HG03571 (cell line): ENCODE measurements at regions not wholly inside any gene's neighbourhood (a gene's known extent, or its start where the extent isn't known, plus 50 kb on each side); places are given as distances from the start of the nearest gene placed in this dataset.
"Not testable (repeated sequence)": the region's sequence is repeated elsewhere in the genome, so short reads cannot be mapped to it uniquely, and the experiment has no call there.

Source experiments
- ATAC-seq: cut with Tn5 transposase; IDR thresholded peaks from one replicate; pipeline ENCODE4 v1.9.1; 2021; ENCODE audit not compliant: unreplicated experiment

GRCh38 chr1:195851804-195852203 is 756.4 kb downstream of the KCNT2 start:
- ATAC-seq: no peak

DNA sequence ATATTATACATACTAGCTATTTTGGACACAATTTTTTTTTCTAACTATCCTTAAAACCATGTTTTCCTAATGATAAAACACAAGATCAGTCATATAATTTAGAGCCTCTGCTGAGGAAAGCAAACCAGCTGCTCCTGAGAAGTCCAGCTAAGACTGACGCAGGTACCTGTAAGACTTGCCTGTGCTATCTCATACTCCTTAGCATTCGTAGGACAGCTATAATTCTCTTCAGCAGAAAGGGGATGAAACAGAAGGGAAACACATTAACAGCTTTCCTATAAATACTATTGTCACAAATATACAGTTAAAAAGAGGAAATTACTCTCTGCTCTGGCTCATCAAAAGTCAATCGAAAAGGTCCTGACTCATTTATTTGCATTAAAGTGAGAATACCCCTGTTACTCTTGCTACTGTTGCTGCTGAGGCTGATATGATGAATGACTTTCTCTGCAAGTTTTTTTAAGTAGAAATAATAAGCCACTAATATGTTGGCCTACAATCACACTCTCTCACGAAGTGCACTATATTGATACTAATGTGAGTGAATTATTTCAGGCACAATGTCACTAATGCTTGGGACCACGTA is 757.1 kb downstream of the KCNT2 start:
- ATAC-seq: no peak

- ATAC-seq: no peak
Measured at GRCh38 chr1:195849180-195849579, 759.1 kb downstream of the KCNT2 start.

DNA sequence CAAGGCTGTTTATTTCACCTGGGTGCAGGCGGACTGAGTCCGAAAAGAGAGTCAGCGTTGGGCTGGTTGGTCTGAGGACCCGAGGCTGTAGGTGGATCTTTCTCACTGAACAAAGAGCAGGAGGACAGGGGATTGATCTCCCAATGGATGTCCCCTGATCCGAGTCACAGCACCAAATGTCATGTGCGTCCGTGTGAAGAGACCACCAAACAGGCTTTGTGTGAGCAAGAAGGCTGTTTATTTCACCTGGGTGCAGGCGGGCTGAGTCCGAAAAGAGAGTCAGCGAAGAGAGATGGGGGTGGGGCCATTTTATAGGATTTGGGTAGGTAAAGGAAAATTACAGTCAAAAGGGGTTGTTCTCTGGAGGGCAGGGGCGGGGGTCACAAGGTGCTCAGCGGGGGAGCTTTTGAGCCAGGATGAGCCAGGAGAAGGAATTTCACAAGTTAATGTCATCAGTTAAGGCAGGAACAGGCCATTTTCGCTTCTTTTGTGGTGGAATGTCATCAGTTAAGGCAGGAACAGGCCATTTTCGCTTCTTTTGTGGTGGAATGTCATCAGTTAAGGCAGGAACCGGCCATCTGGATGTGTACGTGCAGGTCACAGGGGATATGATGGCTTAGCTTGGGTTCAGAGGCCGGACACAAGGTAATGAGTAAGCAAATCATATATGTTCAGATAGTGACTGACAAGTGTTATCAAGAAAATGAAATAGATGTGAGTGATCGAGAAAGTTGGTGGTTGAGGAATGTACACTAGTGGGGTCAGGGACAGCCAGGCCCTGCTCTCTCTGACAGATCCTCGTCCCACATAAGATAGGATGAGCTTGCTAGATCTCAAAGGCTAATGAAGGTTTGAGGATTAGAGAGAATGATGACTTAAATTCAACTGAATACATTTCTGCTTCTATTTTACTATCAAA is 760.0 kb downstream of the KCNT2 start:
- not testable (repeated sequence) for ATAC-seq

DNA sequence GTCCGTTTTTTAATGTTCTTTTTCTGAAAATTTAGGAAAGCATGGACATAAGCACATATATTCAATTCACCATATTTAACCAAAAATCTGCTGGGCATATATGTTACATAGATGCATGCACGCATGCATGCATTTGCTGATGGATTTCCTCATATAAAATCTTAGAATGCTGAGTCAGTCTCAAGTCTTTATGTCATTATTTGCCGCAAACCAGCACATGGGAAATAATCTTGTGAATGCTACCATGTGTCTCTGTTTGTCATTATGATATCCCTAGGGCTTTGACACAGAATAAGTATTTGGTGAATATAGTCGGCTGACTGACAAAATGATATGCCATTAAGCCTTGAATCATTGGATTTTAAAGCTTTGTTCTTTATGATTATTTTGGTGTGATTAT is 776.5 kb downstream of the KCNT2 start:
- ATAC-seq: no peak

- no peak for ATAC-seq
Measured at GRCh38 chr1:195828325-195828724, 779.9 kb downstream of the KCNT2 start.

GRCh38 chr1:195820925-195821324 is 787.3 kb downstream of the KCNT2 start:
- ATAC-seq: no peak

DNA sequence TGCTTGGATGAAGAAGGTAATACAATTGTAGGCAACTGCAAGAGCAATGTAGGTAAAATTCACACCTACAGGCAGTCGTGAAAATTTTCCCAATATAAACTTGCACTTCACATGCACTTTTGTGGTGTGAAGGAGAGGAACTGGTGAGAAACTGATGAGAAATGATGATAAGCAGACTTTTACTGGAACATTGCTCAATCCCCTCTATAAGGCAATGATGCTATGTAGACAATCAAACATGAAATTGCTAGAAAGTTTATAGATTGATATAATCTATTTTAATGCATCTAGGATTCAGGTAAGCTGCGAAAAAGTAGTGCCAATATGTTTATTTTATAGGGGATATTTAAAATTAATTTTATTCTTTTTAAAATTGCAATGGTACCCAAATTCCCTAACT is 802.2 kb downstream of the KCNT2 start:
- ATAC-seq: no peak

DNA sequence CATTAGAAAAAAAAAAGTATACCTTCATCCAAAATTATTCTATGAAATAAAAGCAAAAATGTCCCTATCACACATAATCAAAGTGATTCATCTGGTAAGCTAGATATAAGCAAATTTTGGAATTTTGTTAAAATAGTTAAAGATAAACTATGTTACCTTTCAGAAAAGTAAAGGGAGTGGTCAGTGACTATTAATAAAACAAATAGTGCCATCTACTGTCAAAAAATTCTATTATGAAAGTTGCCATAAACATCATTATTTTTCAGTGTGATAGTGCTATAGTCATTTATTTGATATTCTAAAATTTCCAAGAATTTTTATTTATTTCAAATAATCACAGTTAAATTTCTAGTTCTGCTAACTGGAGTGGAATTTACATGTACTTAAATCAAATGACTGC is 803.7 kb downstream of the KCNT2 start:
- no peak for ATAC-seq

- no peak for ATAC-seq
Measured at GRCh38 chr1:195799016-195799415, 809.2 kb downstream of the KCNT2 start.

DNA sequence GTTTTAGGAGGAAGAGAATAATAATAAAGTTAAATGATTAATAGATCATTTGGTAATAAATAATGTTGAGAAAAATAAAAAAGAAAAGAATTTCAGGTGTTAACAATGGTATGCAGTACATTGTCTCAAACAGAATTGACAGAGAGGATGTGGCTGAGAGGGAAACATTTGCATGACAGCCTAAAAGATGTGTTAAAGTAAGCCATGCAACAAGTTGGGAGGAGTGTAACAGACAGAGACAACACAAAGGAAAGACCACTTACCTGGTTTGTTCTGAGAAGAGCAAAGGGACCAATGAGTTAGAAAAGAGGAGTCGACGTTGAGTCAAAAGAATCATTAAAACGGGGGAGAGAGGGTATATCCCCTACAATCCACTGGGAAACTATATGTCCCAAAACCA is 814.0 kb downstream of the KCNT2 start:
- no peak for ATAC-seq

- no peak for ATAC-seq
Measured at GRCh38 chr1:195791796-195792195, 816.4 kb downstream of the KCNT2 start.

DNA sequence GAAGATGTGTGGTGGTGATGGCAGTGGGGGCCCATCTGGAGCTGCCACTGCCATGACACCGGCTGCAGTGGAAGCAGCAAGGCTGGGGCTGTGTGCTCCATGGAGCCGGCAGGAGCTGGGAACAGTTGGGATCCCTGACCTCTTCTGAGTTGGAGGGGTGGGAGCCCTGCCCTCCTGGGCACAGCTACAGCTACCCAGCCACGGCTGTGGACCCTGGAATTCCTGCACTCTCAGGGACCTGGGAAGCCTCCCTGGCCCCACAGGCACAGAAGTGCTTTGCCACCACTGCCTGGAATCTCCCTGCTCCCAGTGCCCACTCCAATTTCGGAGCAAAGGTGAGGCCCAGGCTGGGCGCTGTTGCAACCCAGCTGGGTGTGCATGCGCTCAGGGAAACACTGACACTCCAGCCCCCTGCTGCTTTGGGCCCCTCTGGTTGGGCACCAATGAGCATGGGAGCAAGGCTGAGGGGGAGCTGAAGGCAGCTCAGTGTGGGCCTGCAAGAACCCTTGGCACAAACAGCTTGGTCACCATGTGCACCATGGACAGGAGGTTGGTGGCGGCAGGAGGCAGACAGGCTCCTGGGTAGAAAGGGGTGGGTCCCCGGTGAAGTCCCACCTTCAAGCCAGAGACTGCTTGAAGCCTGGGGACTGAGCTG is 817.6 kb downstream of the KCNT2 start:
- ATAC-seq: no peak

GRCh38 chr1:195789321-195789720 is 818.9 kb downstream of the KCNT2 start:
- no peak for ATAC-seq

GRCh38 chr1:195788721-195789120 is 819.5 kb downstream of the KCNT2 start:
- ATAC-seq: no peak

DNA sequence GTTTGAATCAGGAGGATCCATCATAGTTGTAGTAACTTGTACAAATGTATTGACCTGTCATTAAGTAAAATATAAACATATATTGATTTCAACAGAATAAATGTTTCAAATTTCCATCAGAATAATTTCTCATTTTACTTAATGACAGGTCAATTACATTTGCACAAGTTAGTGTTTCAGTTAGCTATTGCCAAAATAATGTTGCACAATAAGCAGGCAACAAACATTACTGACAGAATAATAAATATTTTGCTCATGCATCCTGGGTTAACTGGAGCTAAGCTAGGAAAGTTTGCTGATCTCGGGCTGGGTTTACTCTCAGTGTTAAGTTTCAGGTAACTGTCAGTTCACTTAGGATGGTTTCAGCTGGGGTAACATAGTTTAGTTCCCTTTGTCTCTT is 822.4 kb downstream of the KCNT2 start:
- no peak for ATAC-seq

DNA sequence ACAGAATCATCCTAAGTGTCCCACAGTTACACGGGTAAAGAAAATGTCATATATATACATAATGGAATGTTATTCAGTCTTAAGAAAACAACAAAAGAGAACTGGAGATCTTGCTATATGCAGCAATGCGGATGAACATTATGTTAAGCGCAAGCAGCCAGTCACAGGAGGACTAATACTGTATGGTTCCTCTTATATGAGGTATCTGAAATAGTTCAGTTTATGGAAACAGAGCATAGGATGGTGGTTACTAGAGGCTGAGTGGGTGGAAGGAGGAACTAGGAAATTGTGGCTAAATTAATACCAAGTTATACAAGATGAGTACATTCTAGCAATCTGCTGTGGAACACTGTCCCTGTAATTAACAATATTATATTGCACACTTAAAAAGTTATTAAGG is 834.3 kb downstream of the KCNT2 start:
- no peak for ATAC-seq

DNA sequence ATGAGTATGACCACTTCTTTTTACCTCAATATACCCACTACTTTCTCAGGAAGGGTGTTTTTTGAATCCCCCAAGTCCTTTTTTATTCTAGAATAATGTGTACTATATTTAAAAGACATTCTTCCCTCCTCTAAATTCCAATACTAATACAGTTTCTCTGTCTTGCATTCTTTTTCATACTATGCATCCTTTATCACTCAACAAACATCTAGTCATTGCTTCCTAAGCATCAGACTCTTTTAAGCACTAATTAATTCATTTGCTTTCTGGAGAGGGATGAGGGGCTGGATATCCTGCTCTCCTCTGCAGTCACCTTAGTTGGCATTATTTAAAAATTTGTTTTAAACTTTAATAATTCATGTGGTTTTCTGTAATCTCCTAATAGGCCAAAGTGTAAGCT is 838.8 kb downstream of the KCNT2 start:
- no peak for ATAC-seq

DNA sequence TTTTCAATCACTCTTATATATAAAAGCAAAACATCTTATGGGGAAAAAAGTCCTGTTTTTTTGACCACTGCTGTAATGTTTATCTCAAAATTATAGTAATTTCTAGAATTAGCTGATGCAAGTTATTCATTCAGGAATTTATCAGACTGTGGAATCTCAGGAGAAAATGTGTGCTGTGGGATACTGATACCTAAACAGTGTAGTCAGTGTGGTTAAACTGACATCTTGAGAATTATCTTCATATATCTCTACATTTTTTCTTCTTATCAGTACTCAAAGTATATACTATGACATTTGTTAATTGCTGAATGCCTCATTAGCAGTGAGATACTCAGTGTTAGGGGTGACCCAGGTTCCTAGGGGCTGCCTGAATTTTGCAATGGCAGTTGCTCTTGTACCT is 839.3 kb downstream of the KCNT2 start:
- ATAC-seq: no peak

GRCh38 chr1:195768377-195768776 is 839.9 kb downstream of the KCNT2 start:
- no peak for ATAC-seq

DNA sequence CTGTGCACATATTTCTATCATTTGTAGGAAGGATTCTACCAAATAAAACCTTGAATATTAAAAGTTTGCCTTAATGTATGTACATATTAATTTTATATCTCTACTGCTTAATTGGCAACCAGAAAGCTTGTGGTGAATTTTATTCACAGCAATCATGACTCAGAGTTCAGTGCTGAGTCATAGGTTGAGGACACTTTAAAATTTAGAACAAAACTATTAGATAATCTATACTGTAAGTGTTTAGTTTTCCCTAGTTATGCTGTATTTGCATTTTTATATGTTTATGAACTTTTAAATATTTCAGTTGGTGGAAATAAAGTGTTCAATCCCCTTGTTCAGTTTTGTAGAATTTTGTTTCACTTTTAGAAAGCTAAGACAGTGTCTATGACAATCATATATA is 841.5 kb downstream of the KCNT2 start:
- no peak for ATAC-seq

- ATAC-seq: no peak
Measured at GRCh38 chr1:195765099-195765498, 843.1 kb downstream of the KCNT2 start.
